K562 (cell line): ENCODE measurements at regions not wholly inside any gene's neighbourhood (a gene's known extent, or its start where the extent isn't known, plus 50 kb on each side); places are given as distances from the start of the nearest gene placed in this dataset.

Experiments used
- ATAC-seq: fragments of 200-7000 bp; cut with Tn5 transposase; 3 replicates; pipeline ENCODE4 v1.9.1; 2020; ENCODE audit warnings: moderate library complexity
- BruUV-seq: library from RNA; stranded (reverse); fragments of 400-500 nt; replicated peaks from 2 replicates; lab custom pipeline; 2021; lab: Mats Ljungman, UMichigan
- CTCF ChIA-PET: fragments of 300-600 bp; formaldehyde crosslinking; extraction: SDS; loops from one replicate; lab custom pipeline; 2021; ENCODE audit warnings: low intra/inter-chr PET ratio; lab: Yijun Ruan, JAX
- POLR2A ChIA-PET: fragments of 300-600, 350-650 bp; sonication (Branson Sonifier 250); formaldehyde crosslinking; extraction: SDS; loops from one replicate; lab custom pipeline; 2021; ENCODE audit warnings: antibody characterized with exemption, inconsistent platforms; lab: Yijun Ruan, JAX
- DNase-seq, 4 experiments: peaks; one replicate each; pipeline versions ENCODE4 v3.0.0 to v3.0.0-alpha.2; 2011 to 2018; ENCODE audit warnings: low spot score in 3 of 4, mixed read lengths in 3 of 4; ENCODE audit errors: extremely low read depth in 1 of 4
- FAIRE-seq: peaks from 2 replicates; lab custom pipeline; 2011; peaks lifted over from hg19 to GRCh38; lab: Jason Lieb, UNC
- H2AFZ ChIP-seq: 2 replicates; pipeline ENCODE4 v1.6.0; 2011; ENCODE audit warnings: low read depth, low read length, control low read depth, inconsistent platforms
- H3K27ac ChIP-seq: fragments of 200-600 bp; 3 replicates; pipeline ENCODE4 v1.8.0; 2011; ENCODE audit warnings: low read depth, mild to moderate bottlenecking, control low read depth, inconsistent platforms, low read length, moderate library complexity, mixed read lengths; ENCODE audit errors: extremely low read depth
- H3K27me3 ChIP-seq, 2 experiments: fragments of 300-600 bp in 1 of 2; 2 replicates in 1 of 2; 3 replicates in 1 of 2; pipeline versions ENCODE4 v1.6.0 to v1.8.0; 2011; ENCODE audit warnings: inconsistent platforms in 2 of 2, low read length in 2 of 2, mild to moderate bottlenecking in 1 of 2, mixed read lengths in 1 of 2, moderate library complexity in 1 of 2; ENCODE audit not compliant: control insufficient read depth in 2 of 2, insufficient read depth in 2 of 2
- H3K36me3 ChIP-seq: fragments of 300-600 bp; 3 replicates; pipeline ENCODE4 v1.8.0; 2011; ENCODE audit warnings: mild to moderate bottlenecking, low read length, inconsistent platforms; ENCODE audit not compliant: control insufficient read depth, insufficient read depth
- H3K4me1 ChIP-seq, 2 experiments: fragments of 200-600 bp in 1 of 2; replicated peaks in 1 of 2; 2 replicates in 1 of 2; 3 replicates in 1 of 2; pipeline versions ENCODE4 v1.5.1 to v1.8.0; 2011; ENCODE audit warnings: inconsistent platforms in 2 of 2, low read length in 2 of 2, mild to moderate bottlenecking in 1 of 2, mixed read lengths in 1 of 2, moderate library complexity in 1 of 2; ENCODE audit not compliant: control insufficient read depth in 2 of 2, insufficient read depth in 2 of 2
- H3K4me2 ChIP-seq: 2 replicates; pipeline ENCODE4 v1.6.1; 2011; ENCODE audit warnings: low read length, control low read depth, inconsistent platforms, mixed read lengths; ENCODE audit not compliant: insufficient read depth
- H3K4me3 ChIP-seq: fragments of 200-600 bp; sonication (generic), shearing (Covaris generic); 2 replicates; pipeline ENCODE4 v1.5.1; 2016; ENCODE audit warnings: control low read depth, inconsistent platforms
- H3K79me2 ChIP-seq: fragments of 200-600 bp; 3 replicates; pipeline ENCODE4 v1.8.0; 2011; ENCODE audit warnings: low read length, inconsistent platforms; ENCODE audit not compliant: control insufficient read depth, insufficient read depth
- H3K9ac ChIP-seq, 2 experiments: 2 replicates each; pipeline versions ENCODE4 v1.6.0 to v1.6.1; 2011; ENCODE audit warnings: low read depth in 2 of 2, low read length in 2 of 2, control low read depth in 1 of 2, inconsistent platforms in 1 of 2, mild to moderate bottlenecking in 1 of 2, mixed read lengths in 1 of 2; ENCODE audit not compliant: insufficient read depth in 1 of 2
- H3K9me1 ChIP-seq: one replicate; pipeline ENCODE4 v1.6.0; 2011; ENCODE audit warnings: inconsistent platforms, mild to moderate bottlenecking, low read length, moderate library complexity; ENCODE audit not compliant: control insufficient read depth, insufficient read depth
- H3K9me3 ChIP-seq: replicated peaks from 2 replicates; pipeline ENCODE4 v1.5.1; 2011; ENCODE audit warnings: low read depth, low read length, inconsistent platforms; ENCODE audit not compliant: control insufficient read depth, insufficient read depth
- H4K20me1 ChIP-seq: replicated peaks from 2 replicates; pipeline ENCODE4 v1.6.1; 2011; ENCODE audit warnings: low read length, inconsistent platforms, mixed read lengths; ENCODE audit not compliant: control insufficient read depth, insufficient read depth
- HMG20A ChIP-seq: fragments of 450-650 bp; formaldehyde crosslinking; conservative IDR thresholded peaks from 2 replicates; pipeline ENCODE4 v1.4.0; 2020; ENCODE audit warnings: mild to moderate bottlenecking, mixed read lengths
- THRAP3 ChIP-seq: fragments of 450-650 bp; IDR thresholded peaks from 2 replicates; pipeline ENCODE4 v1.6.1; 2016; ENCODE audit warnings: mild to moderate bottlenecking, inconsistent platforms, borderline replicate concordance
- ZNF282 ChIP-seq: sonication (generic); formaldehyde crosslinking; IDR thresholded peaks from 2 replicates; pipeline ENCODE4 v1.8.1; 2023; ENCODE audit warnings: missing genetic modification reagents
- ZNF445 ChIP-seq: fragments of 250-450 bp; sonication (Bioruptor Pico); IDR thresholded peaks from 2 replicates; pipeline ENCODE4 v1.4.0; 2020; ENCODE audit warnings: low read depth, mild to moderate bottlenecking, moderate library complexity
- WGBS: fragments of 100-300 bp; shearing (Covaris generic); methylation state at CpG from one replicate; pipeline ENCODE4 v1.1.6; 2016; ENCODE audit warnings: low coverage, mixed read lengths; ENCODE audit not compliant: insufficient coverage; ENCODE audit errors: missing lambda C conversion rate; 5-methylcytosine and 5-hydroxymethylcytosine counted together
- in situ Hi-C: fragments of 300-500 bp; cut with MboI; formaldehyde crosslinking; loops from 4 replicates; pipeline ENCODE4 v1.15.0; 2018; ENCODE audit warnings: inconsistent platforms, mixed read lengths
- intact Hi-C: fragments of 100-400 bp; cut with micrococcal nuclease; formaldehyde crosslinking; loops from 2 replicates; pipeline ENCODE4 v1.14.2; 2022
- TF ChIP-seq, protein P1 (sequence below): fragments of 200-600 bp; sonication (generic); IDR thresholded peaks from one replicate; pipeline ENCODE4 v1.6.1; 2012; ENCODE audit warnings: mild to moderate bottlenecking, low read depth, low read length, inconsistent platforms
- TF ChIP-seq, protein P2 (sequence below): fragments of 250-450 bp; sonication (Bioruptor Pico); IDR thresholded peaks from 2 replicates; pipeline ENCODE4 v1.9.0; 2021; ENCODE audit warnings: mild to moderate bottlenecking, inconsistent platforms

GRCh38 chr6:144785056-144785455, 499.9 kb downstream of the UTRN start:
- no peaks in the 10 kb centered on the region for H3K79me2 ChIP-seq
- ATAC-seq = no peak
- ChIA-PET POLR2A (no interaction called here), CTCF (no interaction called here)
- H3K27me3 ChIP-seq = no peaks in the 10 kb centered on the region
- no peak overlapping the region for H3K4me3 ChIP-seq
- DNase-seq = no peak
- H3K9me1 ChIP-seq = no peaks in the 10 kb centered on the region
- in situ Hi-C loops = no loop called here
- H3K9me3 ChIP-seq = no peaks in the 10 kb centered on the region
- FAIRE-seq = no peak
- no peak overlapping the region for H3K9ac ChIP-seq
- H3K36me3 ChIP-seq = no peaks in the 10 kb centered on the region
- H3K4me2 ChIP-seq = no peak overlapping the region
- no peak for TF ChIP-seq ZNF445 (CRISPR knock-in tag)
- no peak for TF ChIP-seq ZNF282 (CRISPR knock-in tag)
- TF ChIP-seq, protein P1, sequence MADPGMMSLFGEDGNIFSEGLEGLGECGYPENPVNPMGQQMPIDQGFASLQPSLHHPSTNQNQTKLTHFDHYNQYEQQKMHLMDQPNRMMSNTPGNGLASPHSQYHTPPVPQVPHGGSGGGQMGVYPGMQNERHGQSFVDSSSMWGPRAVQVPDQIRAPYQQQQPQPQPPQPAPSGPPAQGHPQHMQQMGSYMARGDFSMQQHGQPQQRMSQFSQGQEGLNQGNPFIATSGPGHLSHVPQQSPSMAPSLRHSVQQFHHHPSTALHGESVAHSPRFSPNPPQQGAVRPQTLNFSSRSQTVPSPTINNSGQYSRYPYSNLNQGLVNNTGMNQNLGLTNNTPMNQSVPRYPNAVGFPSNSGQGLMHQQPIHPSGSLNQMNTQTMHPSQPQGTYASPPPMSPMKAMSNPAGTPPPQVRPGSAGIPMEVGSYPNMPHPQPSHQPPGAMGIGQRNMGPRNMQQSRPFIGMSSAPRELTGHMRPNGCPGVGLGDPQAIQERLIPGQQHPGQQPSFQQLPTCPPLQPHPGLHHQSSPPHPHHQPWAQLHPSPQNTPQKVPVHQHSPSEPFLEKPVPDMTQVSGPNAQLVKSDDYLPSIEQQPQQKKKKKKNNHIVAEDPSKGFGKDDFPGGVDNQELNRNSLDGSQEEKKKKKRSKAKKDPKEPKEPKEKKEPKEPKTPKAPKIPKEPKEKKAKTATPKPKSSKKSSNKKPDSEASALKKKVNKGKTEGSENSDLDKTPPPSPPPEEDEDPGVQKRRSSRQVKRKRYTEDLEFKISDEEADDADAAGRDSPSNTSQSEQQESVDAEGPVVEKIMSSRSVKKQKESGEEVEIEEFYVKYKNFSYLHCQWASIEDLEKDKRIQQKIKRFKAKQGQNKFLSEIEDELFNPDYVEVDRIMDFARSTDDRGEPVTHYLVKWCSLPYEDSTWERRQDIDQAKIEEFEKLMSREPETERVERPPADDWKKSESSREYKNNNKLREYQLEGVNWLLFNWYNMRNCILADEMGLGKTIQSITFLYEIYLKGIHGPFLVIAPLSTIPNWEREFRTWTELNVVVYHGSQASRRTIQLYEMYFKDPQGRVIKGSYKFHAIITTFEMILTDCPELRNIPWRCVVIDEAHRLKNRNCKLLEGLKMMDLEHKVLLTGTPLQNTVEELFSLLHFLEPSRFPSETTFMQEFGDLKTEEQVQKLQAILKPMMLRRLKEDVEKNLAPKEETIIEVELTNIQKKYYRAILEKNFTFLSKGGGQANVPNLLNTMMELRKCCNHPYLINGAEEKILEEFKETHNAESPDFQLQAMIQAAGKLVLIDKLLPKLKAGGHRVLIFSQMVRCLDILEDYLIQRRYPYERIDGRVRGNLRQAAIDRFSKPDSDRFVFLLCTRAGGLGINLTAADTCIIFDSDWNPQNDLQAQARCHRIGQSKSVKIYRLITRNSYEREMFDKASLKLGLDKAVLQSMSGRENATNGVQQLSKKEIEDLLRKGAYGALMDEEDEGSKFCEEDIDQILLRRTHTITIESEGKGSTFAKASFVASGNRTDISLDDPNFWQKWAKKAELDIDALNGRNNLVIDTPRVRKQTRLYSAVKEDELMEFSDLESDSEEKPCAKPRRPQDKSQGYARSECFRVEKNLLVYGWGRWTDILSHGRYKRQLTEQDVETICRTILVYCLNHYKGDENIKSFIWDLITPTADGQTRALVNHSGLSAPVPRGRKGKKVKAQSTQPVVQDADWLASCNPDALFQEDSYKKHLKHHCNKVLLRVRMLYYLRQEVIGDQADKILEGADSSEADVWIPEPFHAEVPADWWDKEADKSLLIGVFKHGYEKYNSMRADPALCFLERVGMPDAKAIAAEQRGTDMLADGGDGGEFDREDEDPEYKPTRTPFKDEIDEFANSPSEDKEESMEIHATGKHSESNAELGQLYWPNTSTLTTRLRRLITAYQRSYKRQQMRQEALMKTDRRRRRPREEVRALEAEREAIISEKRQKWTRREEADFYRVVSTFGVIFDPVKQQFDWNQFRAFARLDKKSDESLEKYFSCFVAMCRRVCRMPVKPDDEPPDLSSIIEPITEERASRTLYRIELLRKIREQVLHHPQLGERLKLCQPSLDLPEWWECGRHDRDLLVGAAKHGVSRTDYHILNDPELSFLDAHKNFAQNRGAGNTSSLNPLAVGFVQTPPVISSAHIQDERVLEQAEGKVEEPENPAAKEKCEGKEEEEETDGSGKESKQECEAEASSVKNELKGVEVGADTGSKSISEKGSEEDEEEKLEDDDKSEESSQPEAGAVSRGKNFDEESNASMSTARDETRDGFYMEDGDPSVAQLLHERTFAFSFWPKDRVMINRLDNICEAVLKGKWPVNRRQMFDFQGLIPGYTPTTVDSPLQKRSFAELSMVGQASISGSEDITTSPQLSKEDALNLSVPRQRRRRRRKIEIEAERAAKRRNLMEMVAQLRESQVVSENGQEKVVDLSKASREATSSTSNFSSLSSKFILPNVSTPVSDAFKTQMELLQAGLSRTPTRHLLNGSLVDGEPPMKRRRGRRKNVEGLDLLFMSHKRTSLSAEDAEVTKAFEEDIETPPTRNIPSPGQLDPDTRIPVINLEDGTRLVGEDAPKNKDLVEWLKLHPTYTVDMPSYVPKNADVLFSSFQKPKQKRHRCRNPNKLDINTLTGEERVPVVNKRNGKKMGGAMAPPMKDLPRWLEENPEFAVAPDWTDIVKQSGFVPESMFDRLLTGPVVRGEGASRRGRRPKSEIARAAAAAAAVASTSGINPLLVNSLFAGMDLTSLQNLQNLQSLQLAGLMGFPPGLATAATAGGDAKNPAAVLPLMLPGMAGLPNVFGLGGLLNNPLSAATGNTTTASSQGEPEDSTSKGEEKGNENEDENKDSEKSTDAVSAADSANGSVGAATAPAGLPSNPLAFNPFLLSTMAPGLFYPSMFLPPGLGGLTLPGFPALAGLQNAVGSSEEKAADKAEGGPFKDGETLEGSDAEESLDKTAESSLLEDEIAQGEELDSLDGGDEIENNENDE = no peak
- no peak for TF ChIP-seq HMG20A (CRISPR knock-in tag)
- TF ChIP-seq THRAP3 = no peak
- TF ChIP-seq, protein P2, sequence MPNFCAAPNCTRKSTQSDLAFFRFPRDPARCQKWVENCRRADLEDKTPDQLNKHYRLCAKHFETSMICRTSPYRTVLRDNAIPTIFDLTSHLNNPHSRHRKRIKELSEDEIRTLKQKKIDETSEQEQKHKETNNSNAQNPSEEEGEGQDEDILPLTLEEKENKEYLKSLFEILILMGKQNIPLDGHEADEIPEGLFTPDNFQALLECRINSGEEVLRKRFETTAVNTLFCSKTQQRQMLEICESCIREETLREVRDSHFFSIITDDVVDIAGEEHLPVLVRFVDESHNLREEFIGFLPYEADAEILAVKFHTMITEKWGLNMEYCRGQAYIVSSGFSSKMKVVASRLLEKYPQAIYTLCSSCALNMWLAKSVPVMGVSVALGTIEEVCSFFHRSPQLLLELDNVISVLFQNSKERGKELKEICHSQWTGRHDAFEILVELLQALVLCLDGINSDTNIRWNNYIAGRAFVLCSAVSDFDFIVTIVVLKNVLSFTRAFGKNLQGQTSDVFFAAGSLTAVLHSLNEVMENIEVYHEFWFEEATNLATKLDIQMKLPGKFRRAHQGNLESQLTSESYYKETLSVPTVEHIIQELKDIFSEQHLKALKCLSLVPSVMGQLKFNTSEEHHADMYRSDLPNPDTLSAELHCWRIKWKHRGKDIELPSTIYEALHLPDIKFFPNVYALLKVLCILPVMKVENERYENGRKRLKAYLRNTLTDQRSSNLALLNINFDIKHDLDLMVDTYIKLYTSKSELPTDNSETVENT (CRISPR knock-in tag) = no peak
- H4K20me1 ChIP-seq = no peaks in the 10 kb centered on the region
- no peaks in the 10 kb centered on the region; a peak in 1 of 5 replicates for H3K4me1 ChIP-seq
- H2AFZ ChIP-seq = no peak overlapping the region
- no peak overlapping the region for H3K27ac ChIP-seq
- WGBS = 11% methylated on average over 3 of the region's 3 CpGs
- intact Hi-C loops = no loop called here
- BruUV-seq = no TSS peak
